ENCODE measurements at regions not wholly inside any gene's neighbourhood (a gene's known extent, or its start where the extent isn't known, plus 50 kb on each side); places are given as distances from the start of the nearest gene placed in this dataset.

GRCh38 chr21:35233756-35234155 is 184.7 kb upstream of the RUNX1 start:
- DNase-seq, result no peak

GRCh38 chr21:35232545-35233176 is 183.6 kb upstream of the RUNX1 start:
- DNase-seq, result no peak

- DNase-seq, result no peak
Observed at GRCh38 chr21:35231090-35231489, 182.0 kb upstream of the RUNX1 start.

GRCh38 chr21:35229290-35229689 is 180.2 kb upstream of the RUNX1 start:
- no peak for DNase-seq

- DNase-seq, result no peak
Observed at GRCh38 chr21:35227786-35228185, 178.7 kb upstream of the RUNX1 start.

- peak; percentile 66 for DNase-seq
Observed at GRCh38 chr21:35226968-35227744, 178.1 kb upstream of the RUNX1 start.

GRCh38 chr21:35226328-35226727 is 177.2 kb upstream of the RUNX1 start:
- DNase-seq, result no peak

- no peak for DNase-seq
Observed at GRCh38 chr21:35225573-35225972, 176.5 kb upstream of the RUNX1 start.

- DNase-seq, result no peak
Observed at GRCh38 chr21:35223480-35224156, 174.5 kb upstream of the RUNX1 start.

- peak; percentile 44 for DNase-seq
Observed at GRCh38 chr21:35222541-35222941, 173.4 kb upstream of the RUNX1 start.

GRCh38 chr21:35222021-35222420 is 172.9 kb upstream of the RUNX1 start:
- DNase-seq, result no peak

- no peak for DNase-seq
Observed at GRCh38 chr21:35220301-35220700, 171.2 kb upstream of the RUNX1 start.

GRCh38 chr21:35219719-35220118 is 170.6 kb upstream of the RUNX1 start:
- no peak for DNase-seq

GRCh38 chr21:35219291-35219690 is 170.2 kb upstream of the RUNX1 start:
- no peak for DNase-seq

GRCh38 chr21:35217504-35218060 is 168.5 kb upstream of the RUNX1 start:
- peak; percentile 52 for DNase-seq

GRCh38 chr21:35216996-35217395 is 167.9 kb upstream of the RUNX1 start:
- DNase-seq, result no peak

- no peak for DNase-seq
Observed at GRCh38 chr21:35215870-35216269, 166.8 kb upstream of the RUNX1 start.

GRCh38 chr21:35212393-35213127 is 163.5 kb upstream of the RUNX1 start:
- DNase-seq, result no peak

GRCh38 chr21:35211782-35212181 is 162.7 kb upstream of the RUNX1 start:
- no peak for DNase-seq

GRCh38 chr21:35210093-35210492 is 161.0 kb upstream of the RUNX1 start:
- DNase-seq, result no peak

GRCh38 chr21:35208810-35209517 is 159.9 kb upstream of the RUNX1 start:
- DNase-seq, result no peak

GRCh38 chr21:35208104-35208503 is 159.0 kb upstream of the RUNX1 start:
- DNase-seq, result no peak
